Mammary epithelial cell (primary cell): ENCODE measurements at regions not wholly inside any gene's neighbourhood (a gene's known extent, or its start where the extent isn't known, plus 50 kb on each side); places are given as distances from the start of the nearest gene placed in this dataset.

Source experiments
- CTCF ChIP-seq, 2 donors: IDR thresholded peaks in 1 of 2; conservative IDR thresholded peaks in 1 of 2; 2 replicates each; pipeline ENCODE4 v1.5.1; 2011 to 2012; ENCODE audit warnings: inconsistent platforms in 2 of 2, low read length in 2 of 2, mild to moderate bottlenecking in 2 of 2, control low read depth in 1 of 2, low read depth in 1 of 2; ENCODE audit not compliant: insufficient read depth in 1 of 2; ENCODE audit errors: extremely low read depth in 1 of 2
- EZH2 ChIP-seq: IDR thresholded peaks from 2 replicates; pipeline ENCODE4 v1.6.1; 2012; ENCODE audit warnings: low read length, inconsistent platforms, borderline replicate concordance

GRCh38 chr4:100870940-100871772 is 353.3 kb upstream of the EMCN start:
- peak in 1 of 2 donors; percentile 4 for TF ChIP-seq CTCF (conservative IDR thresholded peaks at IDR 0.05 in 1 of 2, IDR thresholded peaks at IDR 0.05 in 1 of 2; ENCODE audit: extremely low read depth in 1 of 2, insufficient read depth in 1 of 2, low read depth in 1 of 2, low read length in 2 of 2)
- TF ChIP-seq EZH2 = no peak
